ENCODE measurements at regions not wholly inside any gene's neighbourhood (a gene's known extent, or its start where the extent isn't known, plus 50 kb on each side); places are given as distances from the start of the nearest gene placed in this dataset.

DNA sequence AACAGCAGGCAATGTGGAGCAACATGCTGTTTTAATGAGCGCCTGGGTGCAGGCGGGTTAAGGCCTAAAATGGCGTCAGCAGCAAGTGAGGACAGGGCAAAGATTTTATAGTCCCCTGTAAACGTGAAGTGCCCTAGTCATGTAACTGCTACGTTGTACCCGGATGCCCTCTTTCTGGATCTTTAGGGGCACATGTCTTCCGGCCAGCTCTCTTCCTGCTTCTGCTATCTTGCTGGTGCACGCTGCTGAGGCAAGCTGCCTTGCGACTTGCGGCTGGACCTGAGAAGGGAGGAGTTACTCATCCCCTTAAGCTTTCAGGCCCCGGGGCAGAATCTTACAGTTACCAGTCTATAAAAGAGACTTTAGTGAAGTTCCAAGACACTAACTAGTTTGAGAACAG is 303.6 kb upstream of the DACH1 start:
- in situ Hi-C loops (cut with MboI; ENCODE audit: low pct_unique_long_range_greater_than_20kb, low sequenced_read_pairs, unreplicated experiment), result no loop called here
- DNase-seq (ENCODE audit: low spot score), result no peak
- TF ChIP-seq, protein P1, sequence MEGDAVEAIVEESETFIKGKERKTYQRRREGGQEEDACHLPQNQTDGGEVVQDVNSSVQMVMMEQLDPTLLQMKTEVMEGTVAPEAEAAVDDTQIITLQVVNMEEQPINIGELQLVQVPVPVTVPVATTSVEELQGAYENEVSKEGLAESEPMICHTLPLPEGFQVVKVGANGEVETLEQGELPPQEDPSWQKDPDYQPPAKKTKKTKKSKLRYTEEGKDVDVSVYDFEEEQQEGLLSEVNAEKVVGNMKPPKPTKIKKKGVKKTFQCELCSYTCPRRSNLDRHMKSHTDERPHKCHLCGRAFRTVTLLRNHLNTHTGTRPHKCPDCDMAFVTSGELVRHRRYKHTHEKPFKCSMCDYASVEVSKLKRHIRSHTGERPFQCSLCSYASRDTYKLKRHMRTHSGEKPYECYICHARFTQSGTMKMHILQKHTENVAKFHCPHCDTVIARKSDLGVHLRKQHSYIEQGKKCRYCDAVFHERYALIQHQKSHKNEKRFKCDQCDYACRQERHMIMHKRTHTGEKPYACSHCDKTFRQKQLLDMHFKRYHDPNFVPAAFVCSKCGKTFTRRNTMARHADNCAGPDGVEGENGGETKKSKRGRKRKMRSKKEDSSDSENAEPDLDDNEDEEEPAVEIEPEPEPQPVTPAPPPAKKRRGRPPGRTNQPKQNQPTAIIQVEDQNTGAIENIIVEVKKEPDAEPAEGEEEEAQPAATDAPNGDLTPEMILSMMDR (IDR thresholded peaks at IDR 0.05; ENCODE audit: extremely low read depth, insufficient read depth, missing control alignments), result no peak

DNA sequence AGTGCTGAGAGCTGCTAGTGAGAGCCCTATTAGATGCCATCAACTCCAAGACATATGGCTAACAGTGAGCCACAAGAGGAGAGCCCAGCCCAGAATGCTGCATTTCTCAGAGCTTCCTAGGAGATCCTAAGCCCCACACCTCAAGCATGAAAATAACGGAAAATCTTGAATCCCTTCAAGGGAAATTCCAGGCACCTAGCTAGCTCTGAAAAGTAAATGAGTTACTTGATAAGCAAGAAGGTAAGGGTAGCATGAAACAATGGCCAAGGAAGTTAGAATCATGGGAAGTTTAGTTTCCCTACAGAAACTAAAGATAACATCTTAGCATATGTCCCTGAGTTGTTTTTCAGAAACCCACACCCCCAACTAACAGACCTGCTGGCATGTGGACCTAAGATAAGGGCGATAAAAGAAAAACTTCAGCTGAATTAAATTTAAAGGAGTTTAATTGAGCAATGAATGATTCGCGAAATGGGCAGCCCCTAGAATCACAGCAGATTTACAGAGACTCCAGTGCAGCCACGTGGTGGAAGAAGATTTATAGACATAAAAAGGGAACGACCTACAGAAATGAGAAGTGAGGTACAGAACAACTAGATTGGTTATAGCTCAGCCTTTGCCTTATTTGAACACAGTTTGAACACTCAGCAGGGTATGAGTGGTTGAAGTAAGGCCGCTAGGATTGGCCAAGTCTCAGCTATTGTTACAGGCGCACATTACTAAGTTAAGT is 301.3 kb upstream of the DACH1 start:
- no peak for DNase-seq (ENCODE audit: low spot score)
- TF ChIP-seq, protein P1 (IDR thresholded peaks at IDR 0.05; ENCODE audit: extremely low read depth, insufficient read depth, missing control alignments), result no peak
- in situ Hi-C loops (cut with MboI; ENCODE audit: low pct_unique_long_range_greater_than_20kb, low sequenced_read_pairs, unreplicated experiment), result no loop called here

DNA sequence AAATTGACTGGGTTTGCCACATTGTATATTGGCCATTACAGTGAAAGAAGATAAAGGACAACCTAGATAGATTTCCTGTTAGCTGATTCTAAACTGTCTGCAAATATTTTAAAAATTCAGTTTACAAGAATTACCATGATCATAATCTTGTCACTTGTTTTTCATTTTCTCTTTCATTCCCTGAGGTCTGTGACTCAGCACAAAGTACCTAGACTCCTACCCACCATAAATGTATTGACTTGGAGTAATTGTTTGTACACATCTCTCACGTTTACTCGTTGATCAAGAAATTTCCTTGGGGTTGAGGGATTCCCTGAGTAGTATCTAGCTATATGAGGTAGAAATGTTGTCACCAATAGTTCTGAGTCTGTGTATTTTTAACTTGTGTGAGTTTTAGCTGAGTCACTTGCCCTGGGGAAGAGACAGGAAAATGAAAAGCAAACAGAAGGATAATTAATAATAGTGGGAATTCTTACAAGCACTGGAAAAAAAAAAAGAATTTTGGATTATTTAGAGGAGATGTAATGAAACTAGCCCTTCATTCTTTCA is 299.2 kb upstream of the DACH1 start:
- no peak for DNase-seq (ENCODE audit: low spot score)
- in situ Hi-C loops (cut with MboI; ENCODE audit: low pct_unique_long_range_greater_than_20kb, low sequenced_read_pairs, unreplicated experiment), result no loop called here
- TF ChIP-seq, protein P1 (IDR thresholded peaks at IDR 0.05; ENCODE audit: extremely low read depth, insufficient read depth, missing control alignments), result no peak

DNA sequence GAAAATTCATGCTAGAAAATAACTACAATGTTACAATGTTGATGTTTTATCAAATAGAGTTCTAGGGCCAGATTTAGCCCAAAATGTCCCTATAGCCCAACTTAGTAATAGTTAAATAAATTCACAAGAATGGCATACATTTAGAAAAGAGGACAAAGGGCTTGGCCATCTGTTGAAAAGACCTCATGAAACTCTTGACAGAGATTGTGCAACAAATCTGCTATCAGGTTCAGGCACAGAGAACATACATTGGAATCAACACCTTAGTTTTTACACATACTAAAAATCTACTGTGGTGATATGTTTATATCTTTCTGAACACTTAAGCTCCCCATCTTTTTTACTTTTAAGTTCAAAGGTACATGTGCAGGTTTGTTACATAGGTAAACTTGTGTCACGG is 298.3 kb upstream of the DACH1 start:
- in situ Hi-C loops (cut with MboI; ENCODE audit: low pct_unique_long_range_greater_than_20kb, low sequenced_read_pairs, unreplicated experiment), result no loop called here
- no peak for DNase-seq (ENCODE audit: low spot score)
- TF ChIP-seq, protein P1 (IDR thresholded peaks at IDR 0.05; ENCODE audit: extremely low read depth, insufficient read depth, missing control alignments), result no peak

DNA sequence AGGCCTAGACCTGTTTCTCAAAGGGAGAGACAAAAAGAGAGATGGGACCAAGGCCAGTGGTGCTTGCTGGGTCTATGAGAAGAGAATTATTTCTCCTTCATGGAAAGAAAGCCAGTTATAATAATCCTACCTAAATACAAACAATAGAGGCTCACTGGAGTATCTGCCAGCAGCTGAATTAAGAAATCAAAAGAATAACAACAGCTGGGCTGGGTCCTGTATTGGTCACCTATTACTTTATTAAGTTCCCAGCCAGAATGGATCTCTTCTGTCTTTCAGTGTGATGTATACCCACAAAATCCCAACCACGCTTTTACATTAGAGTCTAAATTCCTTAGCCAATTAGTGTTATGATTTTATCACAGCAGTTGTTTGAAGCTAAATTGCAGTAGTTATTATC is 297.8 kb upstream of the DACH1 start:
- TF ChIP-seq, protein P1 (IDR thresholded peaks at IDR 0.05; ENCODE audit: extremely low read depth, insufficient read depth, missing control alignments), result no peak
- in situ Hi-C loops (cut with MboI; ENCODE audit: low pct_unique_long_range_greater_than_20kb, low sequenced_read_pairs, unreplicated experiment), result no loop called here
- no peak for DNase-seq (ENCODE audit: low spot score)

DNA sequence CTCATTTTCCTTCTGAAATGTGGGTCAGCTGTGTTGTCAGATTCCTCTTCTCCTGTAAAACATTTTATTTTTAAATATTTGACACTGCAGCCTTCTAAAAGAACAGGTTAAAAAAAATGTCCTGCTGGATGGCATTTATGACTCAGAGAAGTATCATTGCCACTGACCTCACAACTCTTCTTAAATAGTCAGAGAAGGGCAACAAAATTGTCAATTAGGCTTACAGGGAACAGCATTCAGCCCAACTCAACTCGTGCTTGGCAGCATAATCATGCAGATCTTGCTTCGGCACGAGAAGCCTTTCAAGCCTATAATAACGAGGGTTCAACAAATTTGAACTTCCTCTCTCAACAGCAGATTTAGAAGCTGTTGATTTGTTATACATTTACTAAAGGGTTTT is 296.7 kb upstream of the DACH1 start:
- TF ChIP-seq, protein P1 (IDR thresholded peaks at IDR 0.05; ENCODE audit: extremely low read depth, insufficient read depth, missing control alignments), result no peak
- in situ Hi-C loops (cut with MboI; ENCODE audit: low pct_unique_long_range_greater_than_20kb, low sequenced_read_pairs, unreplicated experiment), result no loop called here
- no peak for DNase-seq (ENCODE audit: low spot score)
